ENCODE measurements at regions not wholly inside any gene's neighbourhood (a gene's known extent, or its start where the extent isn't known, plus 50 kb on each side); places are given as distances from the start of the nearest gene placed in this dataset.
"Not testable (repeated sequence)": the region's sequence is repeated elsewhere in the genome, so short reads cannot be mapped to it uniquely, and the experiment has no call there.

- TF ChIP-seq, protein P1, sequence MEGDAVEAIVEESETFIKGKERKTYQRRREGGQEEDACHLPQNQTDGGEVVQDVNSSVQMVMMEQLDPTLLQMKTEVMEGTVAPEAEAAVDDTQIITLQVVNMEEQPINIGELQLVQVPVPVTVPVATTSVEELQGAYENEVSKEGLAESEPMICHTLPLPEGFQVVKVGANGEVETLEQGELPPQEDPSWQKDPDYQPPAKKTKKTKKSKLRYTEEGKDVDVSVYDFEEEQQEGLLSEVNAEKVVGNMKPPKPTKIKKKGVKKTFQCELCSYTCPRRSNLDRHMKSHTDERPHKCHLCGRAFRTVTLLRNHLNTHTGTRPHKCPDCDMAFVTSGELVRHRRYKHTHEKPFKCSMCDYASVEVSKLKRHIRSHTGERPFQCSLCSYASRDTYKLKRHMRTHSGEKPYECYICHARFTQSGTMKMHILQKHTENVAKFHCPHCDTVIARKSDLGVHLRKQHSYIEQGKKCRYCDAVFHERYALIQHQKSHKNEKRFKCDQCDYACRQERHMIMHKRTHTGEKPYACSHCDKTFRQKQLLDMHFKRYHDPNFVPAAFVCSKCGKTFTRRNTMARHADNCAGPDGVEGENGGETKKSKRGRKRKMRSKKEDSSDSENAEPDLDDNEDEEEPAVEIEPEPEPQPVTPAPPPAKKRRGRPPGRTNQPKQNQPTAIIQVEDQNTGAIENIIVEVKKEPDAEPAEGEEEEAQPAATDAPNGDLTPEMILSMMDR (IDR thresholded peaks at IDR 0.05), result no peak
- H3K27me3 Mint-ChIP-seq, result no peaks in the 10 kb centered on the region
- ATAC-seq (ENCODE audit: poor library complexity), result no peak
- POLR2A ChIA-PET, result no interaction called here
- Histone ChIP-seq H3K4me3 (ENCODE audit: low read length) (no peak overlapping the region), H3K9me3 (ENCODE audit: control insufficient read depth in 1 of 2, insufficient read depth in 1 of 2, low read length in 2 of 2) (peaks cover 0 to 18% of the 10 kb centered on the region in 2 experiments), H3K4me1 (ENCODE audit: insufficient read depth, low read length) (no peaks in the 10 kb centered on the region), H3K36me3 (ENCODE audit: insufficient read depth, low read length) (no peaks in the 10 kb centered on the region), H3K27me3 (ENCODE audit: control insufficient read depth in 1 of 2, insufficient read depth in 2 of 2, low read length in 2 of 2) (no peaks in the 10 kb centered on the region), H3K27ac (ENCODE audit: low read depth in 1 of 2, low read length in 2 of 2) (no peak overlapping the region)
- CTCF ChIA-PET, result no interaction called here
- H3K36me3 Mint-ChIP-seq (ENCODE audit: low read depth), result no peaks in the 10 kb centered on the region
- intact Hi-C loops (cut with DNase I, micrococcal nuclease), result no loop called here
- no peak overlapping the region for H3K4me3 Mint-ChIP-seq
- no peak for DNase-seq
- peaks cover 12% of the 10 kb centered on the region for H3K9me3 Mint-ChIP-seq
- no peak overlapping the region for H3K27ac Mint-ChIP-seq
- H3K4me1 Mint-ChIP-seq (ENCODE audit: low read depth), result no peaks in the 10 kb centered on the region
These were observed 208.1 kb downstream of the TRIML1 start for GRCh38 chr4:188347339-188347738.

DNA sequence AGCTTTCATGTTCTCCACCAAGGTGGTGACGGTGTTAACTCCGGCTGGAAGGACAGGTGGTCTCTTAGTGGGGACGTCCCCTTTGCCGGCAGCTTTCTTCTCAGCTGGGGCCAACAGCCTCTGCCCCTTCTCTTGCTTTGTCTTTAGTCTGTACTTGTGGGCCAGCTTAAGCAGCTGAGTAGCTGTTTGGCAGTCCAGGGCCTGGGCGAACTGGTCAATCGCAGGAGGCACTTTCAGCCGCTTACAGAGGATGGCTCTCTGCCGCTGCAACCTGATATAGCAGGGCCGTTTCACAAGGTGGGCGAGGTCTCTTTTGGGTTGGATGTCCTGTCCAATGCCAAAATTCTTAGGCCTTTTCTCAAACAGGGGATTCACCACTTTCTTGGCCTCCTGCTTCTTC is 210.3 kb downstream of the TRIML1 start:
- ATAC-seq (ENCODE audit: poor library complexity); H3K4me1 Mint-ChIP-seq (ENCODE audit: low read depth); CTCF ChIA-PET; H3K36me3 ChIP-seq (ENCODE audit: insufficient read depth, low read length); H3K27ac Mint-ChIP-seq; H3K27me3 ChIP-seq (ENCODE audit: control insufficient read depth in 1 of 2, insufficient read depth in 2 of 2, low read length in 2 of 2); DNase-seq; H3K4me1 ChIP-seq (ENCODE audit: insufficient read depth, low read length); intact Hi-C loops (cut with DNase I, micrococcal nuclease); H3K4me3 ChIP-seq (ENCODE audit: low read length); H3K27ac ChIP-seq (ENCODE audit: low read depth in 1 of 2, low read length in 2 of 2); POLR2A ChIA-PET; H3K4me3 Mint-ChIP-seq; H3K27me3 Mint-ChIP-seq; H3K36me3 Mint-ChIP-seq (ENCODE audit: low read depth): not testable (repeated sequence)
- peaks cover 16% of the 10 kb centered on the region for H3K9me3 Mint-ChIP-seq
- H3K9me3 ChIP-seq (ENCODE audit: control insufficient read depth in 1 of 2, insufficient read depth in 1 of 2, low read length in 2 of 2), result peaks cover 7 to 11% of the 10 kb centered on the region in 2 experiments

GRCh38 chr4:188363196-188363595 is 224.0 kb downstream of the TRIML1 start:
- H3K36me3 Mint-ChIP-seq (ENCODE audit: low read depth), result no peaks in the 10 kb centered on the region
- no peaks in the 10 kb centered on the region for H3K36me3 ChIP-seq (ENCODE audit: insufficient read depth, low read length)
- no peak overlapping the region for H3K27ac Mint-ChIP-seq
- TF ChIP-seq, protein P1 (IDR thresholded peaks at IDR 0.05), result no peak
- no peaks in the 10 kb centered on the region for H3K4me1 Mint-ChIP-seq (ENCODE audit: low read depth)
- no peak overlapping the region for H3K27ac ChIP-seq (ENCODE audit: low read depth in 1 of 2, low read length in 2 of 2)
- intact Hi-C loops (cut with DNase I, micrococcal nuclease), result no loop called here
- H3K9me3 Mint-ChIP-seq, result peaks cover 10% of the 10 kb centered on the region
- ATAC-seq (ENCODE audit: poor library complexity) (no peak), DNase-seq (no peak)
- CTCF ChIA-PET, result no interaction called here
- POLR2A ChIA-PET, result no interaction called here
- H3K4me1 ChIP-seq (ENCODE audit: insufficient read depth, low read length), result no peaks in the 10 kb centered on the region
- no peaks in the 10 kb centered on the region for H3K27me3 ChIP-seq (ENCODE audit: control insufficient read depth in 1 of 2, insufficient read depth in 2 of 2, low read length in 2 of 2)
- H3K27me3 Mint-ChIP-seq, result no peaks in the 10 kb centered on the region
- H3K4me3 Mint-ChIP-seq, result no peak overlapping the region
- no peak overlapping the region for H3K4me3 ChIP-seq (ENCODE audit: low read length)
- H3K9me3 ChIP-seq (ENCODE audit: control insufficient read depth in 1 of 2, insufficient read depth in 1 of 2, low read length in 2 of 2), result peaks cover 0 to 18% of the 10 kb centered on the region in 2 experiments

- H3K4me3 ChIP-seq (ENCODE audit: low read length), result no peak overlapping the region
- TF ChIP-seq, protein P1 (IDR thresholded peaks at IDR 0.05), result no peak
- ATAC-seq (ENCODE audit: poor library complexity) (no peak), DNase-seq (no peak)
- Mint-ChIP-seq H3K27me3 (no peaks in the 10 kb centered on the region), H3K4me1 (ENCODE audit: low read depth) (no peaks in the 10 kb centered on the region), H3K4me3 (no peak overlapping the region), H3K27ac (no peak overlapping the region), H3K36me3 (ENCODE audit: low read depth) (no peaks in the 10 kb centered on the region), H3K9me3 (peaks cover 21% of the 10 kb centered on the region)
- H3K9me3 ChIP-seq (ENCODE audit: control insufficient read depth in 1 of 2, insufficient read depth in 1 of 2, low read length in 2 of 2), result peaks cover under 1 to 17% of the 10 kb centered on the region in 2 experiments
- intact Hi-C loops (cut with DNase I, micrococcal nuclease), result no loop called here
- H3K27ac ChIP-seq (ENCODE audit: low read depth in 1 of 2, low read length in 2 of 2), result no peak overlapping the region
- POLR2A ChIA-PET, result no interaction called here
- no peaks in the 10 kb centered on the region for H3K4me1 ChIP-seq (ENCODE audit: insufficient read depth, low read length)
- H3K36me3 ChIP-seq (ENCODE audit: insufficient read depth, low read length), result no peaks in the 10 kb centered on the region
- no peaks in the 10 kb centered on the region for H3K27me3 ChIP-seq (ENCODE audit: control insufficient read depth in 1 of 2, insufficient read depth in 2 of 2, low read length in 2 of 2)
- CTCF ChIA-PET, result no interaction called here
These were observed 231.5 kb downstream of the TRIML1 start for GRCh38 chr4:188370777-188371176.

Data from CD4-positive, alpha-beta T cell (primary cell).